GM19043 (cell line): ENCODE measurements at regions not wholly inside any gene's neighbourhood (a gene's known extent, or its start where the extent isn't known, plus 50 kb on each side); places are given as distances from the start of the nearest gene placed in this dataset.

Source experiments
- ATAC-seq: cut with Tn5 transposase; IDR thresholded peaks from one replicate; pipeline ENCODE4 v1.9.1; 2021; ENCODE audit warnings: low read depth; ENCODE audit not compliant: unreplicated experiment

- ATAC-seq: no peak
These were observed 80.9 kb upstream of the GALNT5 start for GRCh38 chr2:157176602-157177001.

GRCh38 chr2:157178874-157179273 lies 78.6 kb upstream of the GALNT5 start:
- no peak for ATAC-seq

GRCh38 chr2:157179324-157180105 lies 78.0 kb upstream of the GALNT5 start:
- ATAC-seq: no peak

DNA sequence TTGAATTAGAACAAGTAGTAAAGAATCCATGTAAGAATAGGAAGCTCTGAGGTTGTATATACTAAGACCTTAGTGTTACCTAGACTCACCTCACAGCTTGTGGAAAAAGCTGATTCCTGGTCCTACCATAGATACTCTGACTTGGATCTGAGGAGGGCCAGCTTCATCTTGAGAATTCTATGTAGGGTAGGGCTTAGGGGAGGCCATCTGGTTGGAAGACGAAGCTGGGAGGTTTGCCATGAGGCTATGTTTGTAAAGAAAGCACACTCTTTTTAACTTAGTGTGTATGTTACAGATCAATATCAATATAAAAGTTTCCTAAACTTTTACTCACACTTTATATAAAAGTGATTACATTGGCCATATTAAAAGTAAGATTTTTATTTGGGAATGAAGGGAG lies 77.1 kb upstream of the GALNT5 start:
- no peak for ATAC-seq

GRCh38 chr2:157181234-157181633 lies 76.3 kb upstream of the GALNT5 start:
- ATAC-seq: no peak

DNA sequence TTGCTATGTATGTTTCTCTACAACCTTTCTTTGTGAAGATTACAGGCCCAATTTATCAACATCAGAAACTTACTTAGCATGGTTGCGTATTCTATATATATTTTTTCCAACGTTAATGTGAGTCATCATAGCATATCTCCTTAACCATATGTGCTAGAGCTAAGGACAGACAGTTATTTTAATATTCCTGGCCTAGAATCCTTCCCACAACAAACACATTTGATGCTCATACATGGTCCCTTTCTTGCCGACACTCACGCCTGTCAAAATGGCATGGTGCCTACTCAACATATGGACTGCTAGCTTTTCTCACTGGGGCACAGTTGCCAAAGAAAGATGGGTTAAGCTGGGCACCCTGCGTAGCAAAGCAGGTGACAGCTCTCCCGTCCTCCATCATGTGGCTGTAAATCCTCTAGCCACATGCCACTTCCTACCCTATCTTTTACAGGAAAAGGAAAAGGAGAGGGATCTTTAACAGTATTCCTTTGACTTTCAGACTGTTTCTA lies 75.2 kb upstream of the GALNT5 start:
- no peak for ATAC-seq

DNA sequence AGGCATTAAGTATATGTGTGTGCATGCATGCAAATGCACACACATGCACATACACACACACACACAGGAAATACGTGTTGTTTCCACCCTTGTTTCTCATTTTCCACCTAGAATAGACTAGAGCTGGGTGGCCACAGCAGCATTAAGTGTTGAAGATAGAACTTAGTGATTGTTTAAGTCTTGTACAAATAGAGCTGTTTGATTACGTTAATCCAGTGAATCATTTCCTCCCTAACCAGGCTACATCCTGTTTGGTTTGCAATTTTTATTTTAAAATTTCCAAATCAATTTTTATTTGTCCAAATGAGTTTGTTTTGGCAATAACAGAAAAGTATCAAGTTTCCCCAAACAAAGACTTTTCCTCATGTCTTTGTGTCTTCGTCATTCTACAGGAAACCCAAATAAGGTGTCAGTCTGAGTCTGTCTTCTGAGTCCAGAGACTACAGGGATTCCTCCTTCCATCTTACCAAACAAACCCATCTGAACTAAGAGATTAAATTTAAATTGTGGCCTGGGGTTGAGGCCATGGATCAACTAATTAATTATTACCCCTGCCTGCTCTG lies 74.6 kb upstream of the GALNT5 start:
- no peak for ATAC-seq

DNA sequence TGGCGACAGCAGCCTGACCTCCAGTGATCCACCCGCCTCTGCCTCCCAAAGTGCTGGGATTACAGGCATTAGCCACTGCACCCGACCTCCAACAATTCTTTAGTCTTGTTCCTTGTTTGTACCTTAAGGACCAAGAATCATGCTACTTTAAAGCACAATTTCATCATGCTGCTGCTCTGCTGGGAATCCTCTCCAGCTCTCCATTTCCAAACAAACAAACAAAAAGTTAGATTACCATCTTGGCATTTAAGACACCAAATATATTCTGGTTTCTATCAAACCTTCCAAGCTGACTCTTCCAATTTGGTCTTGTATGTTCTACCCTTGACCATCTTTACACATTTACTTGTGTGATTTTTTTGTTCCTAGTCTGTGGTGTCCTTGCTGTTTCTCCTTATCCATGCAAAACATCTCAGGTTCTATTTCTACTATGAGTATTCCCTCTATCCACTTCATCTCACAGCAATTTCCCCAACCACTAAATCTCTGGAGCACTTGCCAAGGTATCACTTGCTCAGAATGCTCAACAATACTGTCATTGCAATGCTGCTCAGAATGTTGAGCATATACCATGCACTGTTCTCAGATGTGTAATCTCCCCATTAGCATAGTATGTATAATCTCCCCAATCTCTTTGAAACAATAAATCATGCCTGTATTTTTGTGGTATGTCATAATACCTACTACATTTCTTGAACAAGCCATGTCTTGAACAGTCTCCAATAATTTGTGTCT lies 73.2 kb upstream of the GALNT5 start:
- no peak for ATAC-seq

DNA sequence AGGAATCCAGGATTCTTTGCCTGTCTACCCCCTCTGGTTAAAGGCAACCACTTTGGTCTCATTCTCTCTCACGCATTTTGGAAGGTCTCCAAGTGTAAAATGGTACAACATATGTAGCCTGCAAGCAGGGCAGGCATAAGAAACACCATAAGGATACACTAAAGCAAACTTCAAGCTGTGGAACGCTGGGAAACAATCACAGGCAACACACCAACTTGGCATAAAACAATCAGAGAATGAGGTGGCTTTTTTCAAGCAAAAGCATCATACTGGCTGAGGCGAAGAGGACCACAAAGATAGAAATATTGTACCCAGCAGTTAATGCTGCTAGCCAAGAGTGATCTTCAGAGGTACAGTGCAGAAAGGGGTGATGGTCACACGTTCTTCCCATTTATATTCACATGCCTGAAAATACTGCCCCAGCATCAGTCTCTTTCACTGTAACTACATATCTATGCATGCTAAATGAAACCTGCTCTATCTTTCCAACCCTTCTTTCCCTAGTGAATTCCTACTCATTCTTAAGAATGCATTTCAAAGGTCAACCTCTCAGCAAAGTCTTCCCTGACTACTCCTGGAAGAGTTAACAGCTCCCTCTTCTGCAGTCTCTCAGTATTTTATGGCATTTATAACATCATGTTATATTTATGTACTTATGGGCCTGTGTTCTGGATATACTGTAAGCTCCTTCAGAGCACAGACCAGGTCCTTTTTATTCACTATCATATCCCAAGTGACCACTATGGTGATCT lies 71.9 kb upstream of the GALNT5 start:
- ATAC-seq: no peak

DNA sequence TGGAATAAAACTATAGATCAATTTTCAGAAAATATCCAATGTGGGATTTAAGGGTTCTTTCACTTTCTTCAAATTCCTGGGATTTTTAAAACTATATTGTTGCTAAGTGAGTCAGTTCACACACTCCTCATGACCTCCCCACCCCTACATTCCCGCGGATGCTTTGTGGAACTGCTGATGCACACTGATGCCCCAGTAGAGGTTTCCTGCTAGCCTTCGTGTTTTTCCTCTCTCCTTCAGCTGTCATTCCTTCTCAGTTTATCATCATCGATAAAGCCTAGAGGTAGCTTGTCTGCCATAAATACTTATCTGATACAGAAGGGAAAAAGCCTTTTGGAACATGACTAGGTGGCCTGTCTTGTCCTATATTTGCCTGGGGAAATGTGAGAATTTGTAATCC lies 67.4 kb upstream of the GALNT5 start:
- no peak for ATAC-seq

DNA sequence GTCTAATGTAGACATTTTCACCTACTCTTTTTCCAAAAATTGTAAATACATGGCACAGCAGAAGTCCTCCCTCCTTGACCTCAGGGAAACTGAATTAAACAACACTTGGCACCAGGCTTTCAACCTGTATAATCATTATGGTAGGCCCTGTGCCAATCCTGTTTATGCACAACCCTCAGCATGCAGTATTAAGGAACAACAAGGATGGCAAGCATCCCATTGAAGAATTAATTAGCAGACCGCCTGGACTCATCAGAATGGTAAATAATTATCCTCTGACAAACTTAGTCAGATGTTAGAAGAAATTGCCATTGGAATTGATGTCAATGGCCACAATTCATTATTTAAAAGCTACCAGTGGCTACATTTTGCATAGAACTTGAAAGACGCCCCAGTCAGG lies 66.3 kb upstream of the GALNT5 start:
- ATAC-seq: no peak

- peak; percentile 68 for ATAC-seq
These were observed 64.8 kb upstream of the GALNT5 start for GRCh38 chr2:157192445-157193423.

DNA sequence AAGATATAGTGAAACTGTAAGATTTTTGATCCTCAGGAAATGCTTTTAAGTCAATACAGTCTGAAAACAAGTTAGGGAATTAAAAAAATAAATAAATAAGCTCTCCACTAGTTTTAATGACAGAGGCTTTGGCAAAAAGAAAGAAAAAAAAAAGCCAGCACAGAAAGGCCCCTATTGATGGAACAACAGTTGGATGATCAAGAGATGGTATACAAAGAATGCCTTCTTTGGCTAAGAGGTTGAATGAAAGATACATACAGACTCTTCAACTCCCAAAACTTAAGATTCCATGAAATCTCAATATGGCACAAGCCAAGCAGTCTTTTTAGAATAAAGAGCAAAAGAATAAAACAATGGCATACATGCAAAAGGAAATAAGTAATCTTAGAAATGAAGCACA lies 64.0 kb upstream of the GALNT5 start:
- no peak for ATAC-seq

DNA sequence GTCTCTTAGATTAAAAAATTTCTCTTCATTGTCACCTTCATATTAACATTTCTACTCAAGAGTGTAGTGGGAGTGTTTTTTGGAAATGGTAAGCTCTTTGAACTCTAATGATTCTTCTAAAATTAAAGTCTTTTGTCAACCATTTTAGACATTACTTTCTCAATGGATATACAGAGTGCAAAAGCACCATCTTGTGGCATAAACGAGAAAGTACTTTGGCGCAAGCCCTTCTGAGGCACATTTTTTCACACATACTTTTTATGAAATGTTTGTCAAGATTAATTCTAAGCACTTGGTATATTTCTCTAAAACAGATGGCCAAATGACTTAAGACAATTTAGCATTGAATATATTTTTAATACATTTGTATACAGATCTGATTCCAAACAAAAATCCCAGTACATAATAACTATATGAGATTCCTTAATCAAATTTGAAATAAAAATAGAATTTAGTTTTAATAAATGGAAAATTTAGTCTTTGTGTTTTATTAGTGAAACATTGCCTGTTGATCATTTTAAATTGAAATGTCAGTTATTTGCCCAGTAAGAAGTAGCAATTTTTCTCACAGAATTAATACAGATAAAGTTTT lies 63.3 kb upstream of the GALNT5 start:
- peak; percentile 55 for ATAC-seq

DNA sequence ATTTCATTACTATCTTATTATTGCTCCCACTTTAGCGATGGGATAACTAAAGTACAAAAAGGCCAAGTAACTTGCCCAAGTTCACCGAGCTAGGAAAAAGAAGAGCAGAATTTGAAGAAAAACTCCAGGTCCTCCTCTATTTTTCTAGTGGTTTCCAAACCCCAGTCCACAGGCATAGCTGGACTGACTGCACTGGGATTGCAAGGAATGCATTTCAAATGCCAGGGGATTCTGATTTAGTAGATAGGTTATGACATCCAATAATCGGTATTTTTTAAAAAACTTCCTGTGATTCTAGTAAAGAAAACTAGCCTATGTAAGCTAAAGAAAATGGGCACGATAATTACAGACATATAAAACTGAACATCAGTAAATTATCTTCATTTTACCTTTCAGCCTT lies 62.7 kb upstream of the GALNT5 start:
- no peak for ATAC-seq

- no peak for ATAC-seq
These were observed 60.5 kb upstream of the GALNT5 start for GRCh38 chr2:157196956-157197355.

GRCh38 chr2:157197848-157198247 lies 59.7 kb upstream of the GALNT5 start:
- no peak for ATAC-seq

DNA sequence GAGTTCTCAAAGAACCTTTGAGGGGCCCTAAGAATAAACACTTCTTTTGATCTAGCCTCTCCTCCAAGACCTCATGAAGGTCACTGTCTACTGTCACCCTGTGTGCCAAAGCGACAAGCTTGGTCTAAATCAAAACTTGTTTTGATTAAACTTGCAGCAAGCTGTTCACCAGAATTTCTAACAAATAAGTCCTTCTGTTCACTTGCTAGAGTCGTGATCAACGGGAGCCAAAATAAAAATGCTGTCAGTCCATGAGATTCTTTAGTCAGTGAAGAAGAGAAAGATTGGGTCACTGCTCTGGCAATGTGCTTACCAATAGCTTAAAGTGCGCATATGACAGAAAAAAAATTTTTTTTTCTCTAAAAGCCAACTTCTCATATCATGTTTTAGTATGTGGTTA lies 53.9 kb upstream of the GALNT5 start:
- ATAC-seq: no peak

DNA sequence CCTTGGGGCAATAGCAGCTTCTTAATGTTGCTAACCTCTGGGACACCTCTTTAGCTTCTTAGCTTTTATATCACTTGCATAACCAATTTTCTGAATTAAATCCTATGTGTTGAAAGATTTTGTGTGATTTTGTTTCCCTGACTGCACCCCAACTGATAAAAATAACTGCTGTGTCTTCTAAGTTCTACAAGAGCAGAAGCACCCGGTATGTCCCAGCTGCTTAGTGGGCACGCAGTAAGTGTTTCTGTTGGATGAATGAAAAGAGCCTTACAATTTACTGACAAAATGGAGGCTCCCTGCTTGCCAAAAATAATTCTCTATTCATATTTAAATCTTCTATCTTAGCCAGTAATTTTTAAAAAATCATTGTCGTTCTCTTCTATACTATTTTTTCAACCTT lies 53.1 kb upstream of the GALNT5 start:
- no peak for ATAC-seq
